ENCODE measurements at regions not wholly inside any gene's neighbourhood (a gene's known extent, or its start where the extent isn't known, plus 50 kb on each side); places are given as distances from the start of the nearest gene placed in this dataset.
"Not testable (repeated sequence)": the region's sequence is repeated elsewhere in the genome, so short reads cannot be mapped to it uniquely, and the experiment has no call there.

- no peak for DNase-seq
These were observed 228.5 kb upstream of the RASGEF1B start for GRCh38 chr4:81700189-81700588.

- DNase-seq, result no peak
These were observed 227.0 kb upstream of the RASGEF1B start for GRCh38 chr4:81698538-81699296.

- DNase-seq, result no peak
These were observed 222.6 kb upstream of the RASGEF1B start for GRCh38 chr4:81694176-81694913.

GRCh38 chr4:81690871-81691270 is 219.2 kb upstream of the RASGEF1B start:
- no peak for DNase-seq

- DNase-seq, result no peak
These were observed 216.4 kb upstream of the RASGEF1B start for GRCh38 chr4:81688085-81688484.

GRCh38 chr4:81687471-81687870 is 215.8 kb upstream of the RASGEF1B start:
- no peak for DNase-seq

GRCh38 chr4:81685104-81685503 is 213.4 kb upstream of the RASGEF1B start:
- no peak for DNase-seq

- no peak for DNase-seq
These were observed 212.6 kb upstream of the RASGEF1B start for GRCh38 chr4:81684352-81684751.

- no peak for DNase-seq
These were observed 210.8 kb upstream of the RASGEF1B start for GRCh38 chr4:81682492-81682891.

- DNase-seq, result no peak
These were observed 207.6 kb upstream of the RASGEF1B start for GRCh38 chr4:81679315-81679714.

- DNase-seq, result no peak
These were observed 207.1 kb upstream of the RASGEF1B start for GRCh38 chr4:81678801-81679200.

- no peak for DNase-seq
These were observed 204.8 kb upstream of the RASGEF1B start for GRCh38 chr4:81676537-81676936.

- DNase-seq, result no peak
These were observed 204.2 kb upstream of the RASGEF1B start for GRCh38 chr4:81675791-81676393.

GRCh38 chr4:81673961-81674360 is 202.3 kb upstream of the RASGEF1B start:
- no peak for DNase-seq

- not testable (repeated sequence) for DNase-seq
These were observed 196.6 kb upstream of the RASGEF1B start for GRCh38 chr4:81668328-81668727.

GRCh38 chr4:81667539-81667938 is 195.8 kb upstream of the RASGEF1B start:
- no peak for DNase-seq

- no peak for DNase-seq
These were observed 194.8 kb upstream of the RASGEF1B start for GRCh38 chr4:81666491-81666890.

- no peak for DNase-seq
These were observed 193.9 kb upstream of the RASGEF1B start for GRCh38 chr4:81665649-81666048.

GRCh38 chr4:81665045-81665444 is 193.3 kb upstream of the RASGEF1B start:
- no peak for DNase-seq

- no peak for DNase-seq
These were observed 192.4 kb upstream of the RASGEF1B start for GRCh38 chr4:81664079-81664478.

GRCh38 chr4:81663368-81663767 is 191.7 kb upstream of the RASGEF1B start:
- no peak for DNase-seq

GRCh38 chr4:81659051-81659450 is 187.3 kb upstream of the RASGEF1B start:
- DNase-seq, result no peak

GRCh38 chr4:81652069-81652478 is 180.4 kb upstream of the RASGEF1B start:
- DNase-seq, result no peak
